ENCODE measurements at regions not wholly inside any gene's neighbourhood (a gene's known extent, or its start where the extent isn't known, plus 50 kb on each side); places are given as distances from the start of the nearest gene placed in this dataset.
"Not testable (repeated sequence)": the region's sequence is repeated elsewhere in the genome, so short reads cannot be mapped to it uniquely, and the experiment has no call there.

DNA sequence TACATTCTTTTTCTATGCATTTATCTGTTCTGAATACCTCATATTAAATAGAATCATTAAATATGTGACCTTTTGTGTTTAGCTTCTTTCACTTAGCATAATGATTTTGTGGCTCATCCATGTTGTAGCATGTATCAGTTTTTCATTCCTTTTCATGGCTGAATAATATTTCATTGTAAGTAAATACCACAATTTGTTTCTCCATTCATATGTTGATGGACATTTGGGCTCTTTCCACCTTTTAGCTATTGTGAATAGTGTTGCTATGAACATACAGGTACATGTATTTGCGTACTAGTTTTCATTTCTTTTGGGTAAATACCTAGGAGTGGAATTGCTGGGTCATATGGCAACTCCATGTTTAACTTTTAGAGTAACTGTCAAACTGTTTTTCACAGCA, 85.1 kb downstream of the GNL3L start:
- no peak for DNase-seq (ENCODE audit: low spot score)

DNA sequence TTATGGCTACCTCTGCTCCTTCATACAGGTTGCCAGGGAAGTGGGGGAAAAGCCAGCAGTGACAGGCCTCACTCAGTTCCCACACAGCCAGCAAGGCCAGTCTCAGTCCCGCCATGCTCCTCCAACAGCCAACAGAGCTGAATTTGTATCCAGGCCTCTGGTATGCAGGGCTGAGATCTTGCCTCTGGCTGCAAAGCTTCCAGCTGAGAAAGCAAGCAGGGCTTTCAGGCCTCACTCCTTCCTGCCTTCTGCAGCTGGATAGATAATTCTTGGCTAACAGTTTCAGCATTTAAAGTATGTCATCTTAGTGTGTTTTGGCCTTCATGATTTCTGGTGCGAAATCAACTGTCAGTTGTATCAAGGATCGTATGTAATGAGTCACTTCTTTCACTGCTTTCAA, 103.6 kb downstream of the GNL3L start:
- no peak for DNase-seq (ENCODE audit: low spot score)

DNA sequence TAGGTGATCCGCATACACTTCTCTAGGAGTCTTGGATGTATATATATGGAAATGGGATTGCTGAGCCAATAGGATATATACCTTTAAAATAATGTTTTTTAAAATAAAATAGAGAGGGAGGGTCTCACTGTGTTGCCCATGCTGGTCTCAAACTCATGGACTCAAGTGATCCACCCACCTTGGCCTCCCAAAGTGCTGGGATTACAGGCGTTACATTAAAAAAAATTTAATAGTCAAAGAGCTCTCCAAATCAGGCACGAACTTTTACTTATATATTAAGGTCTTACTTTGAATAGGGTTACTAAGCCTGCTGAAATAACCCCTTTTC, 109.0 kb downstream of the GNL3L start:
- DNase-seq (ENCODE audit: low spot score) = no peak

DNA sequence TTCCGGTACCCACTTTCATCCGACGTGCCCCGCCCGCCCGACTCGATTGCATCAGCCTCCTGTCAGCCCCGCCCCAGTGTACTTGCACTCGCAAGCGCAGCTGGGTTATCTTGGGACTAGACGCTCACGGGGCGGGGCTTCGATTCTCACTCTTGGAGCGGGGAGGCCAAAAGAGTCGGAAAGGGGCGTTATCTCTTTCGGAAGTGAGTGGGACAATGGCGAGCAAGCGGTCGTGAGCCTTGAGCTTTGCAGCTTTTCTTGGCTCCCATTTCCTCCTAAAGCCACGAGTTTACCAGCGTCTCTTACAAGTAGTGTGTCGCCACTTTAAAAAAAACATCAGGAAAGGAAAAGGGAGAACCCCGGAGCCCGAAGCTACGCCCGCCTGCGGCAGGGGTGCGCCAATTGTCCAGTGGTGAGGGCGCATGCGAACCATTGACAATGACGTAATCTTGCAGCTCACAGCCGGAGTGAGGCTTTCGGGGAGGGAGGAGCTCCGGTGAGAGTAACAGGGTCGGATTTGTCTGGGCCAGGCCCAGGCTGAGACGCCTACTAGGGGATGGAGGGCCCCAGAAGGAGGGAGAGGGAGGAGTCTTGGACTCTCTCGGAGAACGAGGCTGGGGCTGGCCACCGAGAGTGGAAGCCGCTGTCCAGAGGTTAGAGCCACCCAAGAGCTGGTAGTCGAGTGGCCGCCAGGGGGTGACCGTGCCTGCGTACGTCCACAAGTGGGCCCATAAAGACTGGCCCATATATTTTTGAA, 109.5 kb downstream of the GNL3L start:
- peak; percentile 89 for DNase-seq (ENCODE audit: low spot score)

DNA sequence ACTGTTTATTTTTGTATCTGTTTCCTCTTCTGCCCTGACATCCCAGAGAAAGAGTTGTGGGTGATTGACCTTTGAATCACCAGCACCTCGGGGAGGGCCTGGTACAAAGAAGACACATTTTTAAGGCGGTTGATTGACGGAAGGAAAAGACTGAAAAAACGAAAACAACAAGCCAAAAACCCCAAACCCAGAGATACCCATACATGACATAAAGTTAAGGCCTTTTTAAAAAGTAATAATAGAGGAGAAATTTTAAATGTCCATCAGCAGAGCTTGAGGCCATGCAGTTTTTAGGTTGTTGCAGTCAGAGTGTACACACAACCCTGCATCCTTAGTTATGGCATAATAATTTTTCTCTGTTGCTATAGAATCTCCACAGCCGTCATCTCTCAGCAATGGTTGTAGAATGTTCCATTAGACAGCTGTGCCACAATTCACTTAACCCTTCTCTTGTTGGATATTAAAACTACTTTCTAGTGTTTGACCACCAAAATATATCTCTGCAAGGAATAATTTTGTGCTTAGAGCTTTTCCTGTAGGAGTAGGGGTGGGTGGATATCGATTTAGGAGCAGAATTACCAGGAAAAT, 110.2 kb downstream of the GNL3L start:
- no peak for DNase-seq (ENCODE audit: low spot score)

DNA sequence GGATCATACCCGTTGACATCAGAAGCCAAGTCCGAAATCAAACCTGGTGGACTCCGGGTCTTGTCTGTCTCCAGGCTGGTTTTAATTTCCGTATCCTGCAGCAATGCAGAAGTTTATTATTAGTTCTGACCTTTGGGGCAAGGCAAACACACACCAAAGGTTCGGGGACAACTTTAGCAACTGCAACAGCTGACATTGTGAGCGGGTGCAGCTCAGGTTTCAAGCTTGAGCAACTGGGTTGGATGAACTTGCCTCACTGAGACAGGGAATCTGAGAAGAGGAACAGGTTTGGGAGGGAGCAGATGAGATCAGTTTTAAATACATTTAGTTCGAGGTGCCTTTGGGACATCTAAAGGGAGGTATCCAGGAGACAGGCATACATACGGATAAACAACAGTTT, 110.7 kb downstream of the GNL3L start:
- no peak for DNase-seq (ENCODE audit: low spot score)

DNA sequence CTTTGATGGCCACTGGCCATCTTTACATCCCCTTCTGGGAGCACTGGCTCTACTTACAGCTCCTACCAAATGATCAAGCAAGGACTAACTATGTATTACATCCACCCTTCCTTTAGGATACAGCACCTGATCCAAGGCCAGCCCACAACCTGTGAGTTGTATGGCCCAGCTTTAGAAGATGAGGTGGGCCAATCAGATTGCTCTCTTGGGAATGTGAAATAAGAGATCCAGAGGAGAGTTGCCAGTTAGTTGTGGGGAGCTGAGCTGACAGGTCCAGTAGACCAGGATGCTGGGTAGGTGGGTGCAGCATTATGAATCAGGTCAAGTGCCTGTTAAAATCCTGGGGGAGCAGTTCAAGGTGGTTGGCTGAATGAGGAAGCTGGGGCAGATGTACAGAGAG, 111.5 kb downstream of the GNL3L start:
- no peak for DNase-seq (ENCODE audit: low spot score)

DNA sequence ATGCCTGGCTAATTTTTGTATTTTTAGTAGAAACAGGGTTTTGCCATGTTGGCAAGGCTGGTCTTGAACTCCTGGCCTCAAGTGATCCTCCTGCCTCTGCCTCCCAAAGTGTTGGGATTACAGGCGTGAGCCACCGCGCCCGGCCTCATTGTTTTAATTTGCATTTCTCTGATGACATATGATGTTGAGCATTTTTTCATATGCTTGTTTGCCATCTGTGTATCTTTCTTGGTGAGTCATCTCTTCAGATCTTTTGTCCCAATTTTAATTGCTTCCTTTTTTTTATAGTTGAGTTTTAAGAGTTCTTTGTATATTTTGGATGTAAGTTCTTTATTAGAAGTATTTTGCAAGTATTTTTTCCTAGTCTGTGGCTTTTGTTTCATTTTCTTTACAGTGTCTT, 117.6 kb downstream of the GNL3L start:
- DNase-seq (ENCODE audit: low spot score) = not testable (repeated sequence)

DNA sequence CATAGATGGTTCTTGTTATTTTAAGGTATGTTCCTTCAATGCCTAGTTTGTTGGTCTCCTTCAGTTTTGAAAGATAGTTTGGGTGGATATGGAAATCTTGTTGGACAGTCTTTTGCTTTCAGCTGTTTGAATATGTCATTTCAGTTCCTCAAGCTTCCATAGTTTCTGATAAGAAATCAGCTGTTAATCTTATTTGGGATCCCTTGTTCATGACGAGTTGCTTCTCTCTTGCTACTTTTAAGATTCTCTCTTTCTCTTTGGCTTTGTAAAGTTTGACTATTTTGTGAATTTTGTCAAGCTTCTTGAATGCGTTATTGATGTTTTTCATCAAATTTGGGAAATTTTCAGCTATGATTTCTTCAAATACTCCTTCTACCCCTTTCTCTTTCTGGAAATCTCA, 129.5 kb downstream of the GNL3L start:
- DNase-seq (ENCODE audit: low spot score) = no peak

DNA sequence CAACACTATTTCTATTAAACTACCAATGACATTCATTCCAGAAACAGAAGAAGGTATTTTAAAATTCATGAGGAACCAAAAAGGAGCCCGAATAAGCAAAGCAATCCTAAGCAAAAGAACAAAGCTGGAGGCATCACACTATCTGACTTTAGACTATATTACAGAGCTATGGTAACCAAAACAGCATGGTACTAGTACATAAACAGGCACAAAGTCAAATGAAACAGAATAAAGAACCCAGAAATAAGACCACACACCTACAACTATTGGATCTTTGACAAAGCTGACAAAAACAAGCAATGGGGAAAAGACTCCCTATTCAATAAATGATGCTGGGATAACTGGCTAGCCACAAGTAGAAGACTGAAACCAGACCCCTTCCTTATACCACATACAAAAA, 122.3 kb downstream of the ITIH6 start:
- DNase-seq (ENCODE audit: low spot score) = no peak

DNA sequence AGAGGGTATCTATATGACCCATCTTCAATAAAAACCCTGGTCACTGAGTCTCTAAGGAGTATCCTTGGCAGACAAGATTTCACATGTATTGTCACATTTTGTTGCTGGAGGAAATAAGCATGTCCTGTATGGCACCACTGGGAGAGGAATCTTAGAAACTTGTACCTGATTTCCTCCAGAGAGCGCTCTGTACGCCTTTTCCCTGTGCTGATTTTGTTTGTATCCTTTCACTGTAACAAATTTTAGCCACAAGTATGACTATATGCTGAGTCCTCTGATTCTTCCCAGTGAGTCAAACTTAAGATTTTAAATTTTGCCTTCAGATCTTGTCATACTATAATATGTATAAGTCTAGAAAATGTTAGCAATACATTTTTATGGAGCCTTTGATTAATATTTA, 102.8 kb downstream of the ITIH6 start:
- no peak for DNase-seq (ENCODE audit: low spot score)

DNA sequence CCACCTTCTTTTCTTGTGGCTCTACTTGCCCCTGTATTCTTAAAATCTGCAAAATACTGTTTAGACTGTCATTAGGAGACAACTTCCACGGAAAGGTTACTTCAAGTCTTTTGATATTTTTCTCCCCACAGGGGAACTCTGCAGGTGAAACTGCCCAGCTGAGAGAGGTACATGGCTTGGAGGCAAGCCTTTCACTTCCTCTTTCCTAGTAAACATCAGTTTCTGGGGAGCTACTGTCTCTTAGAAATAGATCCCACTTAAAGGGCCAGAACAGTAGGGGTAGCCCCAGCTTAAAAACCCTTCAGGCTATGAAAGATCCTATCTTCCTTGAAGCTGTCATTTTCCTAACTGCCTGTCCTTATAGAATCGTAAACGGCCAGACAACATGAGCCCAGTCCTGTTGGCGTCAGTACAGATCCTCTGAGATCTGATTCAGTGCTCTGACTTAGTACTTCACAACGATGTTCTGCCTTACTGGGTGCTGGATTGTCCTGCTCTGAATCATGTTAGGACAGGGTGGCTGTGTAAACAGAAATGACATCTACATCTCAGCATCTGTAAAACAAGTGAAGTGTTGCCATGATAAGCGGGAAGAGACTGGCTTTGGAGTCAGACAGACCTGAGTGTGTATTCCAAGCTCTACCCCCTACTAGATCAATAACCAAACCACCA, 102.1 kb downstream of the ITIH6 start:
- no peak for DNase-seq (ENCODE audit: low spot score)

Measured in activated CD4-positive, alpha-beta T cell treated with anti-CD3 and anti-CD28 coated beads, Interleukin-2, Interleukin-4, amounts not matched to agents 100 ng/mL and 50 ng/mL, durations not matched to agents 16 hours and 8 hours (primary cell).